ENCODE measurements at regions not wholly inside any gene's neighbourhood (a gene's known extent, or its start where the extent isn't known, plus 50 kb on each side); places are given as distances from the start of the nearest gene placed in this dataset.

GRCh38 chr21:41059871-41060270 lies 108.1 kb upstream of the BACE2 start:
- WGBS (ENCODE audit: insufficient coverage), result 70% methylated on average over 6 of the region's 6 CpGs
- Histone ChIP-seq H3K36me3 (ENCODE audit: control insufficient read depth in 2 of 2, extremely low read depth in 1 of 2, insufficient read depth in 1 of 2, low read length in 1 of 2) (no peaks in the 10 kb centered on the region), H3K9me3 (no peaks in the 10 kb centered on the region), H3K4me3 (ENCODE audit: control insufficient read depth in 1 of 2, extremely low read depth in 1 of 2, low read length in 1 of 2) (no peak overlapping the region), H3K27ac (ENCODE audit: low read length) (no peak overlapping the region), H3K27me3 (replicated peaks in 1 of 2; ENCODE audit: control insufficient read depth in 2 of 2, extremely low read depth in 1 of 2, insufficient read depth in 2 of 2, low read length in 1 of 2) (peaks cover 0 to 7% of the 10 kb centered on the region in 2 experiments), H3K4me1 (ENCODE audit: control insufficient read depth in 1 of 2, extremely low read depth in 1 of 2, insufficient read depth in 2 of 2, low read length in 2 of 2) (no peaks in the 10 kb centered on the region)
- ATAC-seq (replicated peaks in 1 of 4), result no peak
- no peaks in the 10 kb centered on the region for H3K36me3 Mint-ChIP-seq
- H3K27me3 Mint-ChIP-seq, result peaks cover 2 to 20% of the 10 kb centered on the region in 2 donors
- no peak overlapping the region for H3K4me3 Mint-ChIP-seq
- no peaks in the 10 kb centered on the region for H3K4me1 Mint-ChIP-seq
- ChIA-PET CTCF (no interaction called here), POLR2A (no interaction called here)
- no peak for DNase-seq
- H3K9me3 Mint-ChIP-seq, result no peaks in the 10 kb centered on the region
- H3K27ac Mint-ChIP-seq, result no peak overlapping the region

- Histone ChIP-seq H3K27ac (ENCODE audit: low read length) (no peak overlapping the region), H3K9me3 (no peaks in the 10 kb centered on the region), H3K27me3 (replicated peaks in 1 of 2; ENCODE audit: control insufficient read depth in 2 of 2, extremely low read depth in 1 of 2, insufficient read depth in 2 of 2, low read length in 1 of 2) (peaks cover 0 to 12% of the 10 kb centered on the region in 2 experiments), H3K4me1 (ENCODE audit: control insufficient read depth in 1 of 2, extremely low read depth in 1 of 2, insufficient read depth in 2 of 2, low read length in 2 of 2) (no peaks in the 10 kb centered on the region), H3K4me3 (ENCODE audit: control insufficient read depth in 1 of 2, extremely low read depth in 1 of 2, low read length in 1 of 2) (no peak overlapping the region), H3K36me3 (ENCODE audit: control insufficient read depth in 2 of 2, extremely low read depth in 1 of 2, insufficient read depth in 1 of 2, low read length in 1 of 2) (no peaks in the 10 kb centered on the region)
- ChIA-PET POLR2A (no interaction called here), CTCF (no interaction called here)
- Mint-ChIP-seq H3K4me1 (no peaks in the 10 kb centered on the region), H3K9me3 (no peaks in the 10 kb centered on the region), H3K4me3 (no peak overlapping the region), H3K36me3 (no peaks in the 10 kb centered on the region), H3K27ac (no peak overlapping the region), H3K27me3 (peaks cover 5 to 30% of the 10 kb centered on the region in 2 donors)
- WGBS (ENCODE audit: insufficient coverage), result 91% methylated on average over 7 of the region's 7 CpGs
- ATAC-seq (replicated peaks in 1 of 4), result no peak
- no peak for DNase-seq
Observed at GRCh38 chr21:41061701-41062100, 106.3 kb upstream of the BACE2 start.

GRCh38 chr21:41064334-41064791 lies 103.6 kb upstream of the BACE2 start:
- Histone ChIP-seq H3K36me3 (ENCODE audit: control insufficient read depth in 2 of 2, extremely low read depth in 1 of 2, insufficient read depth in 1 of 2, low read length in 1 of 2) (no peaks in the 10 kb centered on the region), H3K4me1 (ENCODE audit: control insufficient read depth in 1 of 2, extremely low read depth in 1 of 2, insufficient read depth in 2 of 2, low read length in 2 of 2) (peaks cover 0 to 9% of the 10 kb centered on the region in 2 experiments), H3K4me3 (ENCODE audit: control insufficient read depth in 1 of 2, extremely low read depth in 1 of 2, low read length in 1 of 2) (no peak overlapping the region), H3K27me3 (replicated peaks in 1 of 2; ENCODE audit: control insufficient read depth in 2 of 2, extremely low read depth in 1 of 2, insufficient read depth in 2 of 2, low read length in 1 of 2) (peaks cover 0 to 20% of the 10 kb centered on the region in 2 experiments), H3K9me3 (no peaks in the 10 kb centered on the region), H3K27ac (ENCODE audit: low read length) (no peak overlapping the region)
- Mint-ChIP-seq H3K4me1 (peaks cover 9 to 13% (median 12%) of the 10 kb centered on the region in 3 donors), H3K27me3 (peaks cover 26 to 50% of the 10 kb centered on the region in 2 donors), H3K4me3 (no peak overlapping the region), H3K36me3 (no peaks in the 10 kb centered on the region), H3K27ac (no peak overlapping the region), H3K9me3 (no peaks in the 10 kb centered on the region)
- POLR2A ChIA-PET, result no interaction called here
- CTCF ChIA-PET, result no interaction called here
- 89% methylated on average over 8 of the region's 12 CpGs for WGBS (ENCODE audit: insufficient coverage)
- no peak for ATAC-seq (replicated peaks in 1 of 4)
- no peak for DNase-seq

DNA sequence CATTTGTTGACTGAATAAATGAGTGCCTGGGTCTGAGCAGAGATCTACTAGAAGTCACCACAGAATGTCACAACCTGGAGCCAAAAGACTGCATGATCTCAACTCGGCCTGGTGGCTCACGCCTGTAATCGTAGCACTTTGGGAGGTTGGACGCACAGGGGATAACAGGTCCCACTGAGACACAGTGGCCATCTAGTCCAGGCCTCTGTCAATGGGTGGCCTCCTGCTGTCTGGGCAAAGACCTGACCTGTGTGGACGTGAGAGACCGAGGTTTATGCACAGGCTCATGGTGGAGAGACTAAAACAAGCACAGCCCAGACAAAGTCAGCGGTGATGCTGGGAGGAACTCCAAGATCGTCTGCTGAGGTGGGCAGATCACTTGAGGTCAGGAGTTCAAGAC lies 103.0 kb upstream of the BACE2 start:
- Mint-ChIP-seq H3K27ac (no peak overlapping the region), H3K4me1 (peaks cover 9 to 13% (median 12%) of the 10 kb centered on the region in 3 donors), H3K36me3 (no peaks in the 10 kb centered on the region), H3K9me3 (no peaks in the 10 kb centered on the region), H3K27me3 (peaks cover 29 to 46% of the 10 kb centered on the region in 2 donors), H3K4me3 (no peak overlapping the region)
- no peak for ATAC-seq (replicated peaks in 1 of 4)
- Histone ChIP-seq H3K27me3 (replicated peaks in 1 of 2; ENCODE audit: control insufficient read depth in 2 of 2, extremely low read depth in 1 of 2, insufficient read depth in 2 of 2, low read length in 1 of 2) (peaks cover 0 to 22% of the 10 kb centered on the region in 2 experiments), H3K27ac (ENCODE audit: low read length) (no peak overlapping the region), H3K9me3 (no peaks in the 10 kb centered on the region), H3K4me3 (ENCODE audit: control insufficient read depth in 1 of 2, extremely low read depth in 1 of 2, low read length in 1 of 2) (no peak overlapping the region), H3K4me1 (ENCODE audit: control insufficient read depth in 1 of 2, extremely low read depth in 1 of 2, insufficient read depth in 2 of 2, low read length in 2 of 2) (peaks cover 0 to 9% of the 10 kb centered on the region in 2 experiments), H3K36me3 (ENCODE audit: control insufficient read depth in 2 of 2, extremely low read depth in 1 of 2, insufficient read depth in 1 of 2, low read length in 1 of 2) (no peaks in the 10 kb centered on the region)
- WGBS (ENCODE audit: insufficient coverage), result 76% methylated on average over 8 of the region's 8 CpGs
- POLR2A ChIA-PET, result no interaction called here
- no peak for DNase-seq
- CTCF ChIA-PET, result no interaction called here

DNA sequence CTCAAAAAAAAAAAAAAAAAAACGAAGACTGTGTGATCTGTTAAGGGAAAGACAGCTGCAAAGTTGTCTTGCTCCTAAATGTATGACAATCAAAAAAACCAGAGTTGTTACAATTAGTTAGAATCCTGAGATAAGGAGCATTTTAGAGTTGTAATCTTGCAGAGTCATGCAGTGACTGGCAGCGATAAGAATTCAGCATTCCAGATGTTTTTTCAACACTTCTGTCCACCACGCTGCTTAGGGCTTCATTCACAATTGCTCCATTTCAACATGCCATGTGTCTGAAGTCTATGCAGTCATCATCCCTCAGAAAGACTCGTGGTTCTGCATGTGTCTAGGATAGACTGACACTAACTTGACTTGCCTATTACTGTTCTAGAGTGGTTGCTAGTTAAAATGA lies 102.4 kb upstream of the BACE2 start:
- Mint-ChIP-seq H3K4me3 (no peak overlapping the region), H3K4me1 (peaks cover 9 to 13% (median 12%) of the 10 kb centered on the region in 3 donors), H3K27me3 (peaks cover 32 to 44% of the 10 kb centered on the region in 2 donors), H3K9me3 (no peaks in the 10 kb centered on the region), H3K27ac (no peak overlapping the region), H3K36me3 (no peaks in the 10 kb centered on the region)
- ATAC-seq (replicated peaks in 1 of 4) (no peak), DNase-seq (no peak)
- 31% methylated on average over 3 of the region's 4 CpGs for WGBS (ENCODE audit: insufficient coverage)
- ChIA-PET POLR2A (no interaction called here), CTCF (no interaction called here)
- Histone ChIP-seq H3K36me3 (ENCODE audit: control insufficient read depth in 2 of 2, extremely low read depth in 1 of 2, insufficient read depth in 1 of 2, low read length in 1 of 2) (no peaks in the 10 kb centered on the region), H3K27ac (ENCODE audit: low read length) (no peak overlapping the region), H3K4me1 (ENCODE audit: control insufficient read depth in 1 of 2, extremely low read depth in 1 of 2, insufficient read depth in 2 of 2, low read length in 2 of 2) (peaks cover 0 to 9% of the 10 kb centered on the region in 2 experiments), H3K4me3 (ENCODE audit: control insufficient read depth in 1 of 2, extremely low read depth in 1 of 2, low read length in 1 of 2) (no peak overlapping the region), H3K27me3 (replicated peaks in 1 of 2; ENCODE audit: control insufficient read depth in 2 of 2, extremely low read depth in 1 of 2, insufficient read depth in 2 of 2, low read length in 1 of 2) (peaks cover 0 to 22% of the 10 kb centered on the region in 2 experiments), H3K9me3 (no peaks in the 10 kb centered on the region)

DNA sequence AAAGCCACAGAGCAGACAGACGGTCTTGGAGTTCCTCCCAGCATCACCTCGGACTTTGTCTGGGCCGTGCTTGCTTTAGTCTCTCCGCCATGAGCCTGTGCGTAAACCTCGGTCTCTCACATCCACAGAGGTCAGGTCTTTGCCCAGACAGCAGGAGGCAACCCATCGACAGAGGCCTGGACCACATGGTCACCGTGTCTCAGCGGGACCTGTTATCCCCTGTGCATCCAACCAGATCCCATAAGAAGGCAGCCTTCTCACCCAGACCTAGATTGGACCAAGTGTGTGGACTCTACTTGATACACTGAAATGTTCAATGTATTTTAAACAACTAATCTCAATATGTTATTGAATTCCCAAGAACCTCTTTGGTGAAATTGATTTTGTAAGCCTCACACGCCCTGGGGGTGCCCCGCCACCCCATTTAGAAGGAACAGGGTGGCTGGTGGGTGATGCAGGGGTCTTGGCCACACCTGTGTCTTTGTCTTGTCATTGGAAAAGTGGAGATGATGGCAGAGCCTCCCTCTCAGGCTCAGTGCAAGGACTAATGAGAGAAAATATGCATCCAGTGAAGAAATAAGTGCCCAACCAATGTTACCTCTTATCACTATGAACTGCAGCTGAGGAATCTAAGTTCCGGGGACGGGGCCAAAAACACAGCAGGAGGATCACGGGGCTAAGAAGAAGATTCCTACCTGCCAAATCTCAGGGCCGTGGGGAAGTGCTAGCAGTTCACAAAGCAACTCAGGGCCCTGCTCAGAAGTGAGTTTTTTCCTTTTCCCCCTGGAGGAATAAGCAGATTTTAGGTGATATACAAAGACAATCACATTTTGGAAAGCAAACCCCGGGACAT lies 101.6 kb upstream of the BACE2 start:
- H3K9me3 ChIP-seq, result no peaks in the 10 kb centered on the region
- Mint-ChIP-seq H3K36me3 (no peaks in the 10 kb centered on the region), H3K4me3 (no peak overlapping the region), H3K4me1 (peaks cover 9 to 13% (median 12%) of the 10 kb centered on the region in 3 donors), H3K27me3 (peaks cover 35 to 46% of the 10 kb centered on the region in 2 donors), H3K9me3 (no peaks in the 10 kb centered on the region), H3K27ac (no peak overlapping the region)
- no peak overlapping the region for H3K4me3 ChIP-seq (ENCODE audit: control insufficient read depth in 1 of 2, extremely low read depth in 1 of 2, low read length in 1 of 2)
- WGBS (ENCODE audit: insufficient coverage), result 93% methylated on average over 10 of the region's 16 CpGs
- ATAC-seq (replicated peaks in 1 of 4) (no peak), DNase-seq (no peak)
- no peak overlapping the region for H3K27ac ChIP-seq (ENCODE audit: low read length)
- peaks cover 0 to 27% of the 10 kb centered on the region in 2 experiments for H3K27me3 ChIP-seq (replicated peaks in 1 of 2; ENCODE audit: control insufficient read depth in 2 of 2, extremely low read depth in 1 of 2, insufficient read depth in 2 of 2, low read length in 1 of 2)
- ChIA-PET CTCF (no interaction called here), POLR2A (no interaction called here)
- H3K36me3 ChIP-seq (ENCODE audit: control insufficient read depth in 2 of 2, extremely low read depth in 1 of 2, insufficient read depth in 1 of 2, low read length in 1 of 2), result no peaks in the 10 kb centered on the region
- H3K4me1 ChIP-seq (ENCODE audit: control insufficient read depth in 1 of 2, extremely low read depth in 1 of 2, insufficient read depth in 2 of 2, low read length in 2 of 2), result peaks cover 0 to 9% of the 10 kb centered on the region in 2 experiments
